Right renal pelvis (tissue), 4 donors: ENCODE measurements at regions not wholly inside any gene's neighbourhood (a gene's known extent, or its start where the extent isn't known, plus 50 kb on each side); places are given as distances from the start of the nearest gene placed in this dataset.

ENCODE experiments used
- DNase-seq, 4 donors: peaks; one replicate each; pipeline ENCODE4 v3.0.0-alpha.2; 2013; ENCODE audit warnings: low read depth in 4 of 4, low spot score in 3 of 4, missing footprints in 1 of 4

GRCh38 chr14:81668626-81669274 is 135.1 kb upstream of the SEL1L start:
- DNase-seq, result no peak

- DNase-seq, result no peak
These were observed 135.7 kb upstream of the SEL1L start for GRCh38 chr14:81669308-81669707.

GRCh38 chr14:81673930-81674329 is 140.3 kb upstream of the SEL1L start:
- DNase-seq, result peak in 1 of 4 donors; percentile 26

- no peak for DNase-seq
These were observed 142.7 kb upstream of the SEL1L start for GRCh38 chr14:81676395-81676794.

GRCh38 chr14:81676879-81677278 is 143.2 kb upstream of the SEL1L start:
- no peak for DNase-seq

- DNase-seq, result no peak
These were observed 144.1 kb upstream of the SEL1L start for GRCh38 chr14:81677736-81678135.

- DNase-seq, result no peak
These were observed 145.6 kb upstream of the SEL1L start for GRCh38 chr14:81679226-81679625.

GRCh38 chr14:81681541-81681940 is 147.9 kb upstream of the SEL1L start:
- DNase-seq, result no peak

GRCh38 chr14:81682134-81682533 is 148.5 kb upstream of the SEL1L start:
- no peak for DNase-seq

- no peak for DNase-seq
These were observed 149.0 kb upstream of the SEL1L start for GRCh38 chr14:81682701-81683100.

GRCh38 chr14:81684696-81685095 is 151.0 kb upstream of the SEL1L start:
- no peak for DNase-seq

- no peak for DNase-seq
These were observed 152.9 kb upstream of the SEL1L start for GRCh38 chr14:81686512-81686911.

GRCh38 chr14:81691931-81692330 is 158.3 kb upstream of the SEL1L start:
- no peak for DNase-seq

- DNase-seq, result no peak
These were observed 160.8 kb upstream of the SEL1L start for GRCh38 chr14:81694419-81694818.

- DNase-seq, result no peak
These were observed 176.0 kb upstream of the SEL1L start for GRCh38 chr14:81709681-81710080.

- peak; percentile 28 to 51 (median 36) for DNase-seq
These were observed 176.7 kb upstream of the SEL1L start for GRCh38 chr14:81710232-81710845.

- DNase-seq, result no peak
These were observed 182.1 kb upstream of the SEL1L start for GRCh38 chr14:81715731-81716130.

- no peak for DNase-seq
These were observed 183.3 kb upstream of the SEL1L start for GRCh38 chr14:81716953-81717352.

- DNase-seq, result no peak
These were observed 190.3 kb upstream of the SEL1L start for GRCh38 chr14:81723956-81724355.

- peak; percentile 41 to 67 (median 56) for DNase-seq
These were observed 193.6 kb upstream of the SEL1L start for GRCh38 chr14:81727218-81727617.

- DNase-seq, result no peak
These were observed 194.8 kb upstream of the SEL1L start for GRCh38 chr14:81728447-81728846.

GRCh38 chr14:81729622-81730021 is 196.0 kb upstream of the SEL1L start:
- DNase-seq, result no peak

- no peak for DNase-seq
These were observed 204.3 kb upstream of the SEL1L start for GRCh38 chr14:81737938-81738337.
